ENCODE measurements at regions not wholly inside any gene's neighbourhood (a gene's known extent, or its start where the extent isn't known, plus 50 kb on each side); places are given as distances from the start of the nearest gene placed in this dataset.

DNA sequence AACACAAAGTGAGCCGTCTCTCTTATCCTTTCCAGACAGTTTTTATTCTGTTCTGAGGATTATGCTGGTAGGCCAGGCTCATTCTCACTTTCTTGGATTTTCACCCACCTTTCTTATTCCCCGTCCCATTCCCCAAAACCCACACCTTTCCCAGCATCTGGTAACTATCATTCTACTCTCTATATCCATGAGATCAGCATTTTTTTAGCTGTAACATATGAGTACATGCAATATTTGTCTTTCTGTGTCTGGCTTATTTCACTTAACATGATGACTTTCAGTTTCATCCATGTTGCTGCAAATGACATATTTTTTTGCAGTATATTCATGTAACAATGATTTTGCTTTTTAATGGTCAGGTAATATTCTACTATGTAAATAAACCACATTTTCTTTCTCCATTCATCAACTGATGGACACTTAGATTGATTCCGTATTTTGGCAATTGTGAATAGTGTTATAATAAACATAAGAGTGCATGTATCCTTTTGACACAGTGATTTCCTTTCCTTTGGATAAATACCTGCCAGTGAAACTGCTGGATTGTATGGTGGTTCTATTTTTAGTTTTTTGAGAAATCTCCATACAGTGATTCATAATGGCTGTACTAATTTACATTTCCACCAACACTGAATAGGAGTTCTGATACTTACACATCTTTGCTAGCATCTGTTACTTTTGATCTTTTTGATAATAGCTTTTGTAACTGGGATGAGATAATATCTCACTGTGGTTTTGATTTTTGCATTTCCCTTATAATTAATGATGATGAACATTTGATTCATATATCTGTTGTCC lies 289.3 kb downstream of the RPRM start:
- no peak for DNase-seq

DNA sequence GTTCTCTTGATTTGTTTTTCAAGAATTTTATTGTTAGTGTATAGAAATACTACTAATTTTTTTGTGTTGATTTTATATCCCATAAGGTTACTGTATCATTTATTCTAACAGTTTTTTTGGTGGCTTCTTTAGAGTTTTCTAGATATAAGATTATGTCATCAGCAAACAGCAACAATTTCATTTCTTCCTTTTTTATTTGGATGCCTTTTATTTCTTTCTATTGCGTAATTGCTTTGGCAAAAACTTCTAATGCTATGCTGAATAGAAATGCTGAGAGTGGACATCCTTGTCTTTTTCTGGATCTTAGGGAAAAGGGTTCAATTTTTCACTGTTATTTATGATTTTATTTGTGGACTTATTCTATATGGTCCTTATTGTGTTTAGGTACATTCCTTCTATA lies 298.8 kb downstream of the RPRM start:
- DNase-seq = no peak

DNA sequence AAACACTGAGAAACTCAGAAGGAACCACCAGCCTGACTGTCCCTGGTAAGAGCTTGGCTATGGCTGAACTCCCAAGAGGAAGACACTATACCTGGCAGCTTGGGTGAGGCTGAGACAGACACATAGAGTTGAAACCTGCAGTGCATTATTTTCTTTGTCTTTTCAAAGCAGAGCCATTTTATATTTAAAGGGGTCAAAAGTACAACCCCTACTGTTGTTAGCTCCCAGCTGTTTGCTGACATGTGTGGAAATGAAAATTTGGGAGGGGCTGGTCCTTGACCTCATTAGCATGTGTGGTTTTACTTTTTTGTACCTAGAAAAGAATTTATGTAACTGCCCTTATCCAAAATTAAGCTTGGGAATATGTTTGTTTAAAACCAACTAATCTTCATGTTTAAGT lies 309.0 kb downstream of the RPRM start:
- no peak for DNase-seq

DNA sequence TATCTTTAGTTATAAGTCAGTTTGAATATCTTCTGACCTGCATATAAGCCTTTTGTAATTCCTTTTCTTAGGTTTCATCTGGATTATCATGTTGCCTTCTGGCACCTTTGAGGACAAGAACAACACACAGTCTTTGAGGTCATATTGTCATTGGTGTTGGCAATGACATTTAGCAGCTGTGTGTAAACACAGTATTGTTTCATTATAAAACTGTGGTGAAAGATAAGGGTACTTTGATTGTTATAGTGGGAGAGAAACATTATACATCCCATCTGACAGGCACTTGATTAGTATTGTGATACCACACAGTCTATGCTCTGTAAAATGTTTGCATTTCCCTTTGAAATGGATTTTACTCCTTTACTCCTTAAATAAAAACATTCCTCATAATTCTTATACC lies 313.5 kb downstream of the RPRM start:
- no peak for DNase-seq

DNA sequence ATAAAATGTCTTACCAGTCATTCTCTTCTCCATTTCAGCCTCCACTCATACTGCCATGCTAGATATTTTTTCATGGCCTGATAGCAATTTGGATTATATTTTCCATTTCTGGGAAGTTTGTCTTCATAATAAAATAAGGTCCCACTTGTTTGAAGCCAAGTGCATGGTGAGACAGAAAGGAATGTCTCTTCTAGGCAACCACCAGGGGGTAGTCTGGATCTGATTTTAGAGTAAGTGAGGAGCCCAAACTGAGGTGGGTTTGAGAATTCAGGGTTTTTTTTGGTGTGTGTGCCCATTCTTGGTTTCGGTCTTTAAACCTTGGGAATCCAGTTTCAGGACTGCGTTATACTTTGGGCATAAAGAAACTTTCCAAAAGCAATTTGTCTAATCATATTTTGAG lies 315.5 kb downstream of the RPRM start:
- no peak for DNase-seq

DNA sequence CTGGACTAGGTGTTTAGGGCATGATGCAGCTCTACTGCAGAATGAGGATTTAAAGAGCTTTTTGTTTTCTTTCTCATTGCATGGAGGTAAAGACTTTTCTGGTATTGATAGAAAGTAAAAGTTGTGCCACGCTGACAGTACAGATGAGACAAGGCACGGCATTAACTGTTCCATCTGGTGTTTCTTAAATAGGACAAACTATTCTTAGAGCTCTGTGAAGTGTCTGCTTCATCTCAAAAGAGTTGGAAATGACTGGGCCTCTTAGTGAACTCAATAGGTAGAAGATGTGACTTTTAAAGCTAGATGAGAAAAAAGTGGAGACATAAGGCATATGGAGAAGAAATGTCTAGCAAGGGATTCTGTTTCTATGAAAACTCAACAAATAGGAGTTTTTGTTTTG lies 321.8 kb downstream of the RPRM start:
- DNase-seq = no peak

DNA sequence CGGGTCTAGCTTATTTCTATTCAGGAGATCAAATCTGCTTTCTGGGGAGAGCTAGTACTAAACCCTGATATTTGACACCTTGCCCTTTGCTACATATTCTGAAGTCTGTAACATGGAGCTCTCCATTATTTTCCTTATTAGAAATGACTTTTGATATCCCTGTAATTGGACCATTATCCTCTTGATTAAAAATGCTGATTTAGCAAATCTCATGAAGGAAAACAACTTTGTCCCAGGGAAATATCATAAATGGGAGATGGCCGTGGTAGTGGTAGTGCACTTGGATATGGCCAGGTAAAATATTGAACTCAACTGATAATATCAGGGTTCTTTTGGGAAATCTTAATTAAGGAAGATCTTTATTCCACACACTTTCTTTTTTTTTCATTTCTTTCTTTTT lies 326.5 kb downstream of the RPRM start:
- no peak for DNase-seq

DNA sequence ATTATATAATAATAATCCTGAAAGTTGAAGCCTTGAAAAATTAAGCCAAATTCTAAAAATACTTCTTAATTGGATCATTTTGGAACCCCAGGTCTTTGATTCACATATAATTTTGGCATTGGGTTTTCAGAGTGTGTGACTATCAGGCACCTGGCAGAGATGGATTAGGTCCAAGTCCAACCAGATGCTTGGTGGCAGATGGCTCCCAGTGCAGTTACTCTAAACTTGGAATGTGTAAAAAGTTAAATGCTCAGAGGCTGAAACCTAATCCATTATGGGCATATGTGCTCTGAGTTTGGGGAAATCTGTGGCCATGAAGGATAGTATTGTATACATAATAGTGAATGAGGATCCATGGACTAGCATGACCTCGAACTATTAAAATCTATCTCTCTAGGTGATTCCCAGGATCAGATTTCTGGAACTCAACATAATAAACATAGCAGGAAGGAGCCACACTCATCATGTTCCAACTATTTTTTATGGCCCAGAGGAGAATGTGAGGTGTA lies 333.0 kb downstream of the RPRM start:
- no peak for DNase-seq

DNA sequence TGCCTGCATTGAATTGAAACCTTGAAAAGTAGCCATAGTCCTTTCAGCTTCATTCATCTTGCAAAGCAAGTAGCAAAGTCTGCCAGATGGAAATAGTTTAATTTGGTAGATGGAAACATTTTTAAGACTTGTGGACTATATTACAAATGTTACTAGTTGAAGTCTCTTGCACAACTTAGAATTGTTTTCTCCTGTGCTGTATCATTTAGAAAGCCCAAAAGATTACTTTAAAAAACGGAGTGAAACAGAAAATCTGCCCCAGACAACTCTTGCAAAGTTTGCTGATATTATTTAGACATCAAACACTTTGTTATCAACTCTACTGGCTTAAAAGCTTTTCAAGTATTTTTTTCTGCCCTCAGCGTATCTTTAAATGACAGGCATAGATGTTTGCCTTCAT lies 335.0 kb downstream of the RPRM start:
- DNase-seq = no peak

DNA sequence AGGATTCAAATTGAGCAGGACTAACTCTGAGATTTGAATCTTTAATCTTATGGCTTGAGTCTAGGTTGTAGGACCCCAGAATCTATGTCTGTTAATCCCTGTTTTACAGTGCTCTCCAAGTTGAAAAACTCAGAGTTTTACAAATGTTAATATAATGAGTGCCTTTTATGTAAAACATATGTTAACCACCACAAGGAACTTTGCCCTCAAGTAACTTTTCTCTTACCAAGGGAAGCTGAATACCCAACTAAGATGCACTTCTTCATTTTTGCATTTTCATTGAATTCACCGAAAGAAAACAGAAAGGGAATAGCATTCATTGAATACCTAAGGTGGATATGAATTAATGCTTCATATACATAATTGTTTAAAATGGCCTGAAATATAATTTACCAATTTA lies 338.1 kb downstream of the RPRM start:
- DNase-seq = no peak

DNA sequence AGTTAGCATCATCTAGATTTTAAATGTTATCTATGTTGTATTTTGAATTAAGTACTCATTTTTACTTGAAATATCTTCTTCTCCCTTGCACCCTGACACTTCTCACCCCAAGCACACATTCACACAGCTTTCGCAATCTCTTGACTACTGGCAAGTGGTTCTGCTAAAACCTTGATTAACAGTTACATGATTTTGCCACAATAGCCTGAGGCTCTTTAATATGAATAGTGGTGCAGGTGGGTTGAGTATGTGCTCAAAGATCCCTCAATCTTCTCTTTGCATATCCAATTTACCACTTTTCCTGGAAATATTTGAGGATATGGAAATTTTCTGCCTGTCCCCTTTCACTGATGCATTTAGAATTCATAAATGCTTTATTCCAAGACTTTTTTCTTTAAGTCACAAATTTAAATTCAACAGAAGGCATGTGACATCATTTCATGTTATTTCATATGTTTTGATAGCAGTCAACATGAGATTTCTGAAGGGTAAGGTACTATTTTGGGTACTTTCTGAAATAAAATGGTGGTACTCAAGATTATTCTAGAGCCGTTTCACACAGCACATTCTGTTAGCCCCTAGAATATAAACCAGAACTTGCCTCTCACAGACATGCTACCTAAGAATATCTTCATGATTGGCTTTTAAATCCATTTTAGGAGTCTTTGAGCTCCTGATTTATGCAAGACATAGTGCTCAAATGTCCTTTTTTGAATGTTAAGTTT lies 339.7 kb downstream of the RPRM start:
- DNase-seq = no peak

DNA sequence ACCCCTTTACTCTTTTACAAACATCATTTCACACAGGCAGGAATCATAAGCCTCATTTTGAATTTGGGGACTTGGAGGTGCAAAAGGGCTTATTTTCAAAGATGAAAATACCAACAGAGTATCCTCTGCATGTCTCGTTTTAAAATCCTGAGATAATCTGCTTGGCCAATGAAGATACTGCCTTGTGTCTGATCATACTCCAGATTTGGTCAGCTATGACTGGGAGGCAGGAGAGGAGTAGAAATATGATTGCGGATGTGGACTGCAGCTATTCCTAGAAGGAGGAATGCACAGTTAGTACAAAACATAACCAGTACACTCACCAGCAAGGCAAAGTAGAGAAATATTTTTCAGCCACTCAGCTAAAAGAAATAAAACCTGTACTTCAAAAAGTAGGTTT lies 342.3 kb downstream of the RPRM start:
- DNase-seq = no peak

DNA sequence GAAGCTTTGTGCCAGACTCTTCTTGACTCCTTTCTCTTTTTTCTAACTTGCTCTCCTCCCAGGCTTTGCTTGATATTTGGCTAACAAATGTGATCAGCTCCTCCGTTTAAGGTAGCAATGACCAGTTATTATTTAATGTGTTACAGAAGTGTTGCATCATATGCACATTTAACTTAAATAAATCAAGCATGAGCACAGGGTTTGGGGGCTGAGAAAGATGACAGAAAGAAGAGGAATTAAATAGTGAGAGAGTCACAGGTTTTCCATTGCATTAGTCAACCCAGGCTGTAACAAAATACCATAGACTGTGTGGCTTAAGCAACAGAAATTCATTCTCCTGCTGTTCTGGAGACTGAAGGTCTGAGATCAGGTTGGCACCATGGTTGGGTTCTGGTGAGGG lies 343.8 kb downstream of the RPRM start:
- no peak for DNase-seq

DNA sequence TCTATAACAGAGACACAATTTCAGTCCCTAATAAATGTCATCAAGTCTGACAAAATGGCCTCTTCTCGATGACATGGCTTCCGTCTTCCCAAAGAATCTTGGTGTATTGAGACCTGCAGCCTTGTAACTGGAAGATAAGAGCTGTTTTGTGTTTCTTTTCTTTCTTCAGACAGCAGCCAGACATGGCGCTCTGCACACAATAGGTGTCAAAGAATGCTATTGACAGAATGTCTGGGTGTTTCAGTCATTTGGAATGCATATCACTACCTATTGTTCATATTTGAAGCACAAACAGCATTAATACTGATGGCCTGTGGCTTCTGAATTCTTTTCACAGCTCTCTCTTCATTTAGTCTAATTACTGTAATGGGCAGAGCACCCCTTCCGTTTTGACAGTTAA lies 344.8 kb downstream of the RPRM start:
- no peak for DNase-seq

DNA sequence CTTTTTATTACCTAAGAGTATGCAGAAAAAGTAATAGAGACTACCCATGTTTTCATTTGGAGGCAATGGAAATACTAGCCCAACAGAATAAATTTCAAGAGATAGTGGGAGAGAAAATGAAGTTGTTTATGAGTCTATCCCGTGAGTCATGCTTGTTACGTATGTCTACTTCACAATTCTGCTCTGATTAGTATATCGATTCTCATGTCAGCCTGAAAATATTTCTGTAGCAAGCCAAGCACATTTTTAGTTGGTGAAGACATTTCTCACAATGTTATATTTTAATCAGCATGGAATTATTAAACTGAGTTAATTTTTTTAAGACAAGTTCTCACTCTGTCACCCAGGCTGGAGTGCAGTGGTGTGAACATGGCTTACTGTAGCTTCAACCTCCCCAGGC lies 346.1 kb downstream of the RPRM start:
- DNase-seq = no peak

DNA sequence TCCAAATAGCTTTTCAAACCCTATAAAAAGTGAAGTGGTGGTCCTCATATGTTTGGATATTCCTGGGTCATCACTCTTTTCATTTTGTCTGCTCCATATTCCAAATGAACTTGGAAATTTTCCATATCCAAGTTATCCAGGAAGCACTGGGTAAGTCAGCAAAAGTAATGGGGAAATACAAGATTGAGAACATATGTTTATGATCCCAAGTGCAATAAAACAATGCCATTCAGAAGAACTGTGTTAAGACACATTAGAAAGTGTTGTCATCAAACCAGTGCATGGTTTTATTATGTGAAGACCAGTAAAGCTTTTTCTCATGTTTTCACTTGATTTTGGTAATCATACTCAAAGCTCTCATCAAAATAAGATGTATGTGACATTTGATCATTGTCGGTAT lies 363.4 kb downstream of the RPRM start:
- DNase-seq = no peak

DNA sequence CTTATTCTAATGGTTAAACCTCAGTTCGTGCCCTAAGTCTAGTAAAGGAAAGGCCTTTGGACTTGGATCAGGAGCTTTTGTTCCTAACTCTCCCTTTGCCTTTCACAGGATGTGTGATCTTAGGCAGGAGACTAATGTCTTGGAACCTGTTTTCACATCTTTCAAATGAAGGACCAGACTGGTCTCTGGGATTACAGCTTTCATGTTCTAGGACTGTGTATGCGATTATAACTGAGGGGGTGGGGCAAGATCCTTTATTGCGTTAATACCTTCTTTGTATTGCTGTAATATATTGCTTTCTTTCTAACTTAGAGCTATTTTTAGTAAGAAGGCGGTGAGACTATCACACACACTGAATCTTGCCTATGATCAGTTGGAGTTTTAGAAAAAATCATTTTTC lies 368.1 kb downstream of the RPRM start:
- no peak for DNase-seq

DNA sequence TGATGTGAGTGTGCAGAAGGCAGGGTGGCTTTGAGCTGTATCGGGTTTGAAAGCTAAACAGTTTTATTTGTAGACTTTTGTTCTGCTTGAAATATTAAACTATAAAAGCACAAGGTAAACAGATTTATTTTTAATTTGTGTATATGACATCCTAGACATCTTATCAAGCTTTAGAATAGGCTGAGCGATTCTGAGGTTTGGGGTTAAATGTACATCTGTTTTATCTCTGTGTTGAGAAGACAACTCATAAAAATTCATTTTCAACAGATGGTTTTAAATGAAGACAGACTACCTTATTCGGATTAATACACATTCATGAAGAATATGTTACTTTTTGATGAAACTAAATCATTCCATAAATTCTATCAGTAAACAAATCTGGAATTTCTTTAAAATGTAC lies 368.8 kb downstream of the RPRM start:
- no peak for DNase-seq

DNA sequence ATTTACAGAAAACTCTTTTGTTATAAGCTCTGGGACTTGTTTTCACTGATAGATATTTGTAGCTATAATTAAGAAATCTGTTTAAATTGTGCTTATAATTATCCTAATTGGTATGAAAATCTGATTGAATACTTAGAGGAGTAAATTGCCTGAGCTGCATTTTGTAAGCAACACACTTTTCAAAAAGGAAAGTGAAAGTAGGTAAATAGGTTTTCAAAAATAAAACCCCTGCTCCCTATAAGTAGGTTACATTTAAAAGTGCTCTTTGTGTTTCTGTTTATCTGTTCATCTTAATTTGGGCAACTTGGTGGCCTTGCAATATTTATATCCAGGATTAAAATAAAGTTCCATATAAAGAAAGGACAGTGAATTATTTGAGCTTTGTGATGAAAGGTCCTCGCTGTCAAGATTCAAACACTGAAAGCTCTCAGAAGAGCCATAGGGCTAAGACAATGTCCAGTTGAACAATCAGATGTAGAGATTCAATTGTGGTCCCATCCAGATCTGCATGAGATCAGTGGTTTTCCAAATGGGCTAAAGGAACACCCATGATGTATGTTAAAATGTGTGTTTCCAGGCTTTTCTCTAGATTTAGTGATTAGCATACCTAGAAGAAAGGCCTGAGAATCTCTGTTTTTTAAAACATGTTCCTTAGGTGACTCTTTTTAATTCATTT lies 371.6 kb downstream of the RPRM start:
- no peak for DNase-seq

DNA sequence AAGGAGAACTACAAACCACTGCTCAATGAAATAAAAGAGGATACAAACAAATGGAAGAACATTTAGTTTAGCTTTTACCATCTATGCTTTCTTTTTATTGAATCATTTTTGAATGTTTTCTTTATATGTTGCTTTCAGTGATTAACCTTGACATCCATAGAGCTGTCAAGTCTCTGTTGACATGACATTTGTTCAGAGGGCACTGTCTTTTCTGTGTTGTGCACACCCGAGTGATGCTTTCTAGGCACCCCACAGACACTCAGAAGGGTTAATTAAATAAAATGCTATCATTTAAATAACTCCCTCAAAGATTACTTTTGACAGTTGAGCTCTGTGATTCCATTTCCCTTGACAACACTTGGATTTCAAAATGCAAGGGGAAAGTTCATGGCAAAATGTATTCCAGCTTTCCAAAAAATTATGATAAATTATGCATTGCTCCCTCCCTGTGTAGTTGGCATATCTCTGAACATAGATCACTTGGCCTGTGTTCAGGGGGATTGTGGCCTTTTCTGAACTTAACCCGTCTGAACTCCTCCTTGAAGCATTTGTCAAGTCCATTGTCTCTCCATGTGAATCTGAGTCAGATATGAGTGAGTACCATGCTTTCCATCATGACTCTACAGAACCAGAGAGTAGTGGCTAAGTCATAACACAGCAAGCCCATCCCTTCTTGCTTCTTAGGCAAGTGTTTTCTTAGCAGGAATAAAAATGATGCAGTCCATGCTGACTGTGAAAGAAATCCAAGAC lies 372.6 kb downstream of the RPRM start:
- DNase-seq = no peak

DNA sequence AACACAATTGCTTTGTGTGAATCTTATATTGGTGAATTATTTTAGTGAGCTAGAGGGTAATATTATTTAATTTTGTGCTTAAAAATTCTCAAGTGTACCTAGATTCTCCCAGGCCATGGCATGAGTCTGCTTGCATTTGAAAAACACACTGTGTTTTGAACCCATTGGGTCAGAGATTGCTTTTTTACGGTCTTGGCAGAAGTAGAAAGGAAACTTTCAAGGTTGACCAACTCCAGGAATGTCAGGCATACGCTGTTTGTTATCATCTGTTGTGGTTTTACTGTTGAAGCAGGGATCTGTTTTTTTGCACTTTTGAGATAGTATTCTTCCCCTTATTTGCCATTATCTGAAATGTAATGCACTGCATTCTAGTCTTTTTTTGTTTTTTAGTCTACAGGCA lies 377.4 kb downstream of the RPRM start:
- DNase-seq = no peak

DNA sequence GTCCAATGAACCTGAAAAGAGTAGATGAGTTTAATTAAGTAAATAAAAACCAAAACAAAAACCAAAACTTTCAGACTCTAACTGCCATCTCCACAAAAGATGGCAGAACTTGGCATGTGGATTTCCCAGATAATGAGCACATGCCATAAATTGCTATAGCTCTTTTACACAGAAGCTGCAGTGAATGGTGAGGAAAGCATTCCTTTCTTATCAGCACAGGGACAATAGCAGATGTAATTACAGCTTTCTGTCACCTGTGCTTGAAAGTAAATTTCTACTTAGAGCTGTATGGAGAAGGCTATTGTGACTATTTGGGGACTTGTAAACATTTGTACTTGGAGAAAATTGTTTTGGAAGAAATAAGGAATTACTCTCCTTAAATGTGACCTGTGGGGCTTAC lies 378.4 kb downstream of the RPRM start:
- DNase-seq = no peak

DNA sequence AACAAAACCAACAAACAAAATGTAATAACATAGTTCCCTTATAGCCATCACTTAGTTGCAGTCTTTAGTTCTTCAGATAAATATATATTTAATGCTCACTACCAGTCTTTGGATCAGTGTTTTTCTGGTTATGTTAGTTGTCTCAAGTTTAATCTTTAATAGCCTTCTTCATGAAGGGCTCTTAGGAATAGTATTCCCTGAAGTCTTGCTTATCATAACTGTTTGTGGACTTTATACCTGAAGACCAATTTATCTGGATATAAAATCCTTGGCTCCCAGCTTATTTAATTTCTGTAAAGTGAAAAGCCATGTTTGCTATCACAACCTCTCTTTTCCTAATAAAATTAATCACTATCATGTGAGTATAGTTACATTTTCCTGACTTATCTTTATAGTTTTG lies 379.7 kb downstream of the ARL6IP6 start:
- no peak for DNase-seq

Data from T1000 (cell line).